NCI-H1417 (cell line): ENCODE measurements at regions not wholly inside any gene's neighbourhood (a gene's known extent, or its start where the extent isn't known, plus 50 kb on each side); places are given as distances from the start of the nearest gene placed in this dataset.
A peak's percentile ranks its signal among the peaks of the same experiment; 100 is the strongest.

Experiments
- DNase-seq, 3 experiments: peaks; one replicate each; lab custom pipeline; 2025; lab: John Stamatoyannopoulos, UW

- DNase-seq = no peak
These were observed 337.2 kb upstream of the NAV3 start for GRCh38 chr12:77493302-77494168.

DNA sequence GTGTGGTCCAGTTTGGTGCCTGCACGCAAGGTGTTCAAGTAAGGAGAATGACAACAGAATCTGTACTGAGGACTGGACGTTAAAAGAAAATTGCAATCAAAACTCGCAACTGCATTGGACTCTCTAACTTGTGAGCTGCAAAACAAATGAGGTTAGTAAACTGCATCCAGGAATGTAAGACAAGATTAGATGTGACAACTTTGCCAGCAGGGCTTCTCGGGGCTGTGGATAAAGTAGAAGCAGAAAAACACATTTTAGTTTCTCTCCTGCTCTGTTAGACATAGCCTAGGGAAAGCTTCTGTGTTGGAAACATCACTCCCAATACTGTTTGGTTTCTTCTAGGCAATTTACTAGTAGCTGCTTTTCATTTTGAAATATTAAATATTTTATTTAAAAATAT lies 338.2 kb upstream of the NAV3 start:
- DNase-seq = no peak

DNA sequence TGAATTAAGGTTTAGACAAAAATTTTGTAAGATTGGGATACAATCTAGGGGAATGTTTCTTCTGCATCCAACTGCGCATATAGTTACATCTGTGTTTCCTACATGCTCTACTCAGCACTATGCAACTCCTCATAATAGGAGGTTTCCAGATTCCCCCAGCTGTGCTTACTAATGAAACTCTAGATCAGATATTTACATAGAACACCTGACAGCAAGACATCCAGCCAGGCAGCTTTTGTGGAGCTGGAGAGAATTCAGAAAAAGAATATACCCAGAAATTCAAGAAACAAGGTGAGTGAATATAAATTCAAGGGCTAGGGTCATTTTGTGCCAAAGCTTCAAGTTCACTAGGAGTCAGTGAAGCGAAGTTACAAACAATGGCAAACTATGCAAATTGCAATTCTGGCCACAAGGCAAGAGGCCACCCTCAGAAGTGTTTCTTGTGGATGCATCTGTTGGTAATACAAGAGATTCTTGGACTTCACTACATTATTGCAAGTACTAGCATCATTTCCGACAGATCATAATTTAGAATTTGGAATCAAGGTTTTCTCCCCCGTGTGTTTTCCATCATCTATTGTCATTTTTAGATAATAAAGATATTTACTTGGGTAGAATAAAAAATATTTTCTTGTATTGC lies 341.2 kb upstream of the NAV3 start:
- DNase-seq = peak in 1 of 3 experiments; percentile 16

DNA sequence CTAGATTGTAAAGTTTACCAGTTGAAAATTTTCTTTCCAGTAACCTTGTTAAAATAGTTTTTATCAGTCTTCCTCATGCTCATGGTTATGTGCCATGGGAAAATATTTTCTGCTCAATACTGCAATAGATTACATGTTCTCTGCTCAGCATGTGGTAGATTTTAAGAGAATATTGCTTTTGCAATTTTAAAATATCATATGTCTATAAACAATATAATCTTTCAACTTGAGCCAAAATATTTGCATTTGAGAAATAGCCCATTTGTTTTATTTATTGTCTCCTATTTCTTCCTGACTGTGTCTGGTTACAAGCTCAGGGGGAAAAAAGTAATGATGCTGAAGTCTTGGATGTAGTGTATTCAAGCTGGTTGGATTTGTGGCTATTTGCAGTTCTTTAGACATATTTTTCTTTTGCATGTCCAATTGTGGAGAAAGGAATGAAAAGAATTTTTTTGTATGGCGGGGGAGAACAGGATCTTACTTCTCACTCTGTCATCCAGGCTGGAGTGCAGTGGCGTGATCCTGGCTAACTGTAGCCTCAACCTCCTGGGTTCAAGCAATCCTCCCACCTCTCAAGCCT lies 342.6 kb upstream of the NAV3 start:
- no peak for DNase-seq

DNA sequence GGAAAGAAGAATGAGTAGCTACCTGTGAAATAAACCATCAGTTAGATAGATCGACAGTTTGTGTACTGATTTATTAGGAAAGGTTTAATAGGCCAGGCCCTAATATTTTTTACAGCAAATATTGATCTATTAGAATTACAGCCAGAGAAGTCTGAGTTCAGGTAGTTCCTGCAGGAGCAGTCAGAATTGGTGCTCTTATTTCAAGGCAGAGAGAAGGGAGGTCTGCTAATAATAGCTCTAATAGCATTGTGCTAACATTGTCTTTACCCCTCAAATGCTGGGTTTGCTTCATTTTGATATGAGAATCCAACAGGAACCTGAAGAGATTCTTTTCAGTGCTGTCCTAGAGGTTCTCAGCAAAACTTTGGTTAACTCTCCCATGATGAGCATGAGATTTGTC lies 343.8 kb upstream of the NAV3 start:
- DNase-seq = peak in 1 of 3 experiments; percentile 51

GRCh38 chr12:77485961-77486854 lies 344.5 kb upstream of the NAV3 start:
- DNase-seq = no peak

GRCh38 chr12:77481687-77482086 lies 349.0 kb upstream of the NAV3 start:
- no peak for DNase-seq

DNA sequence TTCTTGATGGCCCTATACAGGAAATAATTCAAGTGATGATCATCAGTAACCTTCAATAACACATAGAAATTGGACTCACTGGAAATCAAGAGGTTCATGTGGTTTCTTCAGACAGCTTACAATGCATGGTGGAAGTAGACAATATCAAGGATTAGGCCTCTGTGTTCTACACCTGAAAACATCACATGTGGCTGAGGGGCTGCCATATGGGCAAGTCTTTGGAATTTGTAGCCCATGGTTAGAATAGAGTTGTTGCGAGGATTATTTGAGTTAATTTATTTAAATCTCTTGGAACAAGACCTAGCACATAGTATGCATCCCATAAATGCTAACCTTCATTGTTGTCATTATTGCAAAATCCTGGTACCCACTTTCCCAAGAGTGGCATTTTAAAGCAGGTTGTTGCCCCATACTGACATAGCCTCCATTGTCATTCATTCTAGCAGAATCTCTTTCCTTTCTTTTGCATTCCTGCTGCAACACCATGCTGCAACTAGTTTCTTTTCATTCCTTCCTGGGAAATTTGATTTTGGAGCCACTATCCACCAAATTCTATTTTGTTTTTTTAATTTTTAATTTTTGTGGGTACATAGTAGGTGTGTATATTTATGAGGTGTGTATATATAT lies 352.7 kb upstream of the NAV3 start:
- no peak for DNase-seq

DNA sequence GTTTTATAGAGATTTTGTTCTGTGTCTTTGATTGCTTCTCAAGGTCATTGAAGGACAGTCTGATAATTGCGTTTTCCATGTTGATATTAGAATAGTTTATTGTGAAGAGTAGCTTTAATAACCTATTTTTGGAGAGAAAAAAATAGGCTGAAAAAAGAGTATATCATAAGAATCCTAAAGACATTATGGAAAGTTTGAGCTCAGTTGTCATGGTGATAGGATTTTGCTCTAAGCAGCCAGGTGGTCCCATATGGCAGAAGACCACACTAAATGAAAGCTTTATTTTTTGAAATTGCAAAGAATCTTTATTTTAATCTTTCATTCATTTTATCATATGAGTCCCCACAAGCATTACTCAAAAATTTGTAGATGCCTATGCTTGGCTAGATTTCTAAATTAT lies 358.9 kb upstream of the NAV3 start:
- no peak for DNase-seq

GRCh38 chr12:77469578-77470333 lies 360.9 kb upstream of the NAV3 start:
- no peak for DNase-seq

- DNase-seq = no peak
These were observed 377.3 kb upstream of the E2F7 start for GRCh38 chr12:77442633-77443032.

DNA sequence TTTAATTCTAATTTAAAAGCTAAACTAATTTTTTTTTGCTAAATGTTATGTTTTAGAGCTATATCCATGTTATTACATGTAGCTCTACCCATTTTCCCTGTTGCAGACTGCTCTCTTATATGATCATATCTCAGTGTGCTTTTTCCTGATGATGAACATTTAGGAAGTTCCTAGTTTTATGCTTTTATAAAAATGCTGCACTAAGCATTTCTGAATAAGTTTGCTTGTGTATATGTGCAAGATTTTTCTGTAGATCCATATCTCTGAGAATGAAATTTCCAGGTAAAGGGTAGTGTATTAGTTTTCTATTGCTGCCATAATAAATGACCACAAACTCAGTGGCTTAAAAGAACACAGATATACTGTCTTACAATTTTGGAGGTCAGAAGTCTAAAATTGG lies 374.4 kb upstream of the E2F7 start:
- no peak for DNase-seq

DNA sequence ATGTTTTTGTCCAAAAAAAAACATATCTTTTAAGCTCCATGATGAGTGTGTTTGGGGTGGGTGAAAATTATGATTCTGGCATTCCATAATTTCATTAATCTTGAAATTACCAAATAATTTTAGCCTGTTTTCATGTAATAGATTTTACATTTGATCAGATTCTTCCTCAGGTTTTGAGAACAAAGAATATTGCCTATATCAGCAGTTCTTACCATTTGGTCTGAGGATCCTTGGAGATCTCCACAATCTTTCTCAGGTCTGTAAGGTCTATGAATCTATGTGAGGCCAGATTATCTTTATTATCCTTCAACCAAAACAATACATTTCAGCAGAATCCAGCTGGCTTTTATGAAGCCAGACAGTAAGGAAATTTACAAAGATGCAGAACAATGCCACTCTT lies 373.3 kb upstream of the E2F7 start:
- DNase-seq = no peak

DNA sequence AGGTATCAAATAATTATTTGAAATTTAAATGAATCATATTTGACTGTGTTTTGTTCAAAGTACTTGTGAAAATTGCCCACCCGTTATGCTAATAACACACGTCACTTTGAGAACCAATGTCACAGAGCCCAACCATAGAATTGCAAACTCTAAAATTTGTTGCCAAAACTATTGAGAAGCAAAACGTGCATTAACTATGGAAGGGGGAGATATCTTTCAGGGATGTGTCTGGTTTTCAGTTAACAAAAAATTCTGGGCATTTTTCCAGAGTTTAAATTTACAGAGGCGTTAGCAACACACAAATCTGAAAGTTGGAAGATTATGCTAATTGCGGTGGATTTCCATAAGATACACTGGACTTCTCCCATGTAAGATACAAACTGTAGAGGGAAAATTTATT lies 371.8 kb upstream of the E2F7 start:
- DNase-seq = no peak

DNA sequence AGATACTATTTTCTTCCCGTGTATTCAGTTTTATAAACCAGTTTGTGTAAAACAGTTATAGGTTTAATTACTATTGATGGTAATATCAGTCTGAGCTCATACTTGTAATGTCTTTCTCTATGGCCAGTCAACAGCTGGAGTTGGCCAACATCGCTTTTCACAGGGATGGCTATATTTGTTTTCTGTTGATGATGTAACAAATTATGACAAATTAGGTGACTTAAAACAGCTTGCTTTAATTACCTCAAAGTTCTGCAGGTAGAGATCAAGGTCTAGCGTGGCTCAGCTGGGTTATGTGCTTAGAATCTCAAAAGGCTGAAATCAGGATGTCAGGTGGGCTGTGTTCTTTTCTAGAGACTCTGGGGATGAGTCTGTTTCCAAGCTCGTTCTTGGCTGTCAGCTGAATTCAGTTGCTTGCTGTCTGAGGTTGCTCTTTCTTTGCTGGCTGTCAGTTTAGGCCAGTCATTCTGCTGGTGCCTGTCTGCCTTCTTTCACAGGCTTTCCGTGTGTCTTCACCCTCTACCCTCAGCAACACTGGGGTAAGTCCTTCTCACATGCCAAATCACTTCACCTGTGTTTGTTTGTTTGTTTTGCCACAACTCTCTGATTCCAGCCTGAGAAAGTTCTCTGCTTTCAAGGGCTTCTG lies 370.2 kb upstream of the E2F7 start:
- peak in 1 of 3 experiments; percentile 36 for DNase-seq

DNA sequence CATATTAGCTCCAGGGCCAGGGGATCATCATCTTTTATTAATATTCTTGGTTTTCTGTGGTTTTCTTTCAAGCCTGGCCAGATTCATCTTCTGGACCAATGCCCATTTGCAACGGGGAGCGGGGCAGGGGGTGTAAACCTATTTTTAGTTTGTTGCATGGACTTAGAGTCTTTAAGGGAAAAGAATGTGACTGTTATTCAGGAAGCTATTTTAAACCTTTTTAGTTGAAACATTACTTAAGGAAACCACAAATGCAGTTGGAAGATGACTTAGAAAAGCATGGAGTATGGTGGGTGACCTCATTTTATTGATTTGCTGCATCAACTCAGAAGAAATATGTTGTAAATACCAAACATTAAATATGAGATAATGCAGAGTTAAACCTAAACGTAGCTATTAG lies 368.4 kb upstream of the E2F7 start:
- DNase-seq = no peak

- no peak for DNase-seq
These were observed 364.1 kb upstream of the E2F7 start for GRCh38 chr12:77429426-77429825.

DNA sequence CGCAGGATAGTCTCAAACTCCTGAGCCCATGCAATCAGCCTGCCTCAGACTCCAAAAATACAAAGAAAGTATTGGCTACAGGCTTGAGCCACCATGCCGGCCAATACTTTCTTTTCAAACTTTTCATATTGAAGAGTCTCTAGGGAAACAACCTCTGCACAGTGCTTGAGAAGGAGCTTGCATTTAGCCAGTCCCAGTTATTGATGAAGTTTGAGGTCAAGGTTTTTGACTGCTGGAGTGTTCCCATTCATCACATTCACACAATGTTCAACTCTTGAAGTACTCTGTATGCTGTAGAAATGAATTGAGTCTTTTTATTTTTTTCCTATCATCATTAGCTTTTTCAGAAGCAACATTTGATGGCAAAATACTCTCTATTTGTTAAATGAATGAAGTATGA lies 355.8 kb upstream of the E2F7 start:
- DNase-seq = no peak

DNA sequence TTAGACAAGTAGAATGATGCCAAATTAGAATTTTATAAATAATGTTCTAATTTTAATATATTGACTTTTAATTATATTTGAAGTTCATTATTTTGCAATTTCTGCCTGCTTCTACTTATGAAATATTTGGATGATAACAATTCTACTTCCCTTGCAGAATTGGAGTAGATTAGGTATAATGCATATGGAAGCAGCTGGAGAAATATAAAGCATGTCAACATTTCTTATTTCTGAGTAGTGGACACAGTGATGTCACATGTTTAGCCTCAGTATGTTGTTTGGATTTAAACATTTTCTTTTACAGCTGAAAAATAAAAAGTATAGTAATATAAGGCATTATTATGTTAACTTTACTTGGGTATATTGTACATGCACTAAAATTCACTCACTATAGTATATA lies 344.2 kb upstream of the E2F7 start:
- no peak for DNase-seq

- no peak for DNase-seq
These were observed 342.6 kb upstream of the E2F7 start for GRCh38 chr12:77407931-77408330.
